Mucosa of stomach (tissue), 1 donor: ENCODE measurements at regions not wholly inside any gene's neighbourhood (a gene's known extent, or its start where the extent isn't known, plus 50 kb on each side); places are given as distances from the start of the nearest gene placed in this dataset.
"Not testable (repeated sequence)": the region's sequence is repeated elsewhere in the genome, so short reads cannot be mapped to it uniquely, and the experiment has no call there.

Experiments
- H3K27me3 ChIP-seq: one replicate; pipeline ENCODE4 v1.7.0; 2013; ENCODE audit warnings: mild to moderate bottlenecking, low read length; ENCODE audit not compliant: control insufficient read depth, insufficient read depth
- H3K36me3 ChIP-seq: one replicate; pipeline ENCODE4 v1.7.0; 2013; ENCODE audit warnings: low read length; ENCODE audit not compliant: control insufficient read depth, insufficient read depth
- H3K4me1 ChIP-seq: one replicate; pipeline ENCODE4 v1.7.0; 2013; ENCODE audit warnings: mild to moderate bottlenecking, low read length; ENCODE audit not compliant: control insufficient read depth, insufficient read depth
- H3K4me3 ChIP-seq: one replicate; pipeline ENCODE4 v1.7.0; 2013; ENCODE audit warnings: low read length
- H3K9ac ChIP-seq: one replicate; pipeline ENCODE4 v1.7.0; 2013; ENCODE audit warnings: mild to moderate bottlenecking, low read length, moderate library complexity
- H3K9me3 ChIP-seq: one replicate; pipeline ENCODE4 v1.7.0; 2013; ENCODE audit warnings: mild to moderate bottlenecking, low read length, moderate library complexity; ENCODE audit not compliant: control insufficient read depth
- donor health status: Pancreatic carcinoma.

GRCh38 chr1:117760485-117760884 is 154.6 kb downstream of the TENT5C start:
- no peaks in the 10 kb centered on the region for H3K27me3 ChIP-seq
- no peak overlapping the region for H3K9ac ChIP-seq
- no peaks in the 10 kb centered on the region for H3K9me3 ChIP-seq
- no peaks in the 10 kb centered on the region for H3K36me3 ChIP-seq
- no peak overlapping the region for H3K4me3 ChIP-seq
- H3K4me1 ChIP-seq, result peaks cover 22% of the 10 kb centered on the region

GRCh38 chr1:117767756-117768155 is 161.7 kb downstream of the GDAP2 start:
- not testable (repeated sequence) for H3K36me3 ChIP-seq, H3K4me3 ChIP-seq, H3K9ac ChIP-seq, H3K9me3 ChIP-seq, H3K4me1 ChIP-seq, H3K27me3 ChIP-seq

GRCh38 chr1:117770981-117771531 is 158.4 kb downstream of the GDAP2 start:
- Histone ChIP-seq H3K4me1 (no peaks in the 10 kb centered on the region), H3K9me3 (no peaks in the 10 kb centered on the region), H3K36me3 (no peaks in the 10 kb centered on the region), H3K4me3 (no peak overlapping the region), H3K27me3 (no peaks in the 10 kb centered on the region), H3K9ac (no peak overlapping the region)

- H3K9ac ChIP-seq, result no peak overlapping the region
- H3K4me1 ChIP-seq, result no peaks in the 10 kb centered on the region
- H3K27me3 ChIP-seq, result no peaks in the 10 kb centered on the region
- no peaks in the 10 kb centered on the region for H3K36me3 ChIP-seq
- no peaks in the 10 kb centered on the region for H3K9me3 ChIP-seq
- no peak overlapping the region for H3K4me3 ChIP-seq
Measured at GRCh38 chr1:117779364-117779763, 150.1 kb downstream of the GDAP2 start.

GRCh38 chr1:117780687-117781475 is 148.5 kb downstream of the GDAP2 start:
- no peaks in the 10 kb centered on the region for H3K4me1 ChIP-seq
- no peaks in the 10 kb centered on the region for H3K36me3 ChIP-seq
- no peak overlapping the region for H3K4me3 ChIP-seq
- H3K9me3 ChIP-seq, result no peaks in the 10 kb centered on the region
- no peaks in the 10 kb centered on the region for H3K27me3 ChIP-seq
- H3K9ac ChIP-seq, result no peak overlapping the region

GRCh38 chr1:117782056-117782455 is 147.4 kb downstream of the GDAP2 start:
- Histone ChIP-seq H3K9ac (no peak overlapping the region), H3K36me3 (no peaks in the 10 kb centered on the region), H3K4me1 (no peaks in the 10 kb centered on the region)

GRCh38 chr1:117783606-117784396 is 145.6 kb downstream of the GDAP2 start:
- no peaks in the 10 kb centered on the region for H3K36me3 ChIP-seq
- no peaks in the 10 kb centered on the region for H3K27me3 ChIP-seq
- no peak overlapping the region for H3K4me3 ChIP-seq
- H3K9me3 ChIP-seq, result no peaks in the 10 kb centered on the region
- no peaks in the 10 kb centered on the region for H3K4me1 ChIP-seq
- H3K9ac ChIP-seq, result no peak overlapping the region

More at GRCh38 chr1:117782056-117782455, 147.4 kb downstream of the GDAP2 start:
- H3K27me3 ChIP-seq, result no peaks in the 10 kb centered on the region
- no peaks in the 10 kb centered on the region for H3K9me3 ChIP-seq
- H3K4me3 ChIP-seq, result no peak overlapping the region

GRCh38 chr1:117788014-117788413 is 141.4 kb downstream of the GDAP2 start:
- Histone ChIP-seq H3K9ac (no peak overlapping the region), H3K4me1 (no peaks in the 10 kb centered on the region), H3K36me3 (no peaks in the 10 kb centered on the region), H3K4me3 (no peak overlapping the region), H3K27me3 (no peaks in the 10 kb centered on the region), H3K9me3 (no peaks in the 10 kb centered on the region)

- H3K9ac ChIP-seq, result no peak overlapping the region
- no peaks in the 10 kb centered on the region for H3K9me3 ChIP-seq
- no peaks in the 10 kb centered on the region for H3K27me3 ChIP-seq
- no peaks in the 10 kb centered on the region for H3K4me1 ChIP-seq
- no peaks in the 10 kb centered on the region for H3K36me3 ChIP-seq
- no peak overlapping the region for H3K4me3 ChIP-seq
Measured at GRCh38 chr1:117793413-117793812, 136.0 kb downstream of the GDAP2 start.

- Histone ChIP-seq H3K9ac (no peak overlapping the region), H3K9me3 (no peaks in the 10 kb centered on the region), H3K4me3 (no peak overlapping the region)
Measured at GRCh38 chr1:117794073-117794472, 135.3 kb downstream of the GDAP2 start.

GRCh38 chr1:117795190-117795589 is 134.2 kb downstream of the GDAP2 start:
- Histone ChIP-seq H3K9ac (no peak overlapping the region), H3K36me3 (no peaks in the 10 kb centered on the region), H3K4me1 (no peaks in the 10 kb centered on the region), H3K27me3 (no peaks in the 10 kb centered on the region), H3K9me3 (no peaks in the 10 kb centered on the region), H3K4me3 (no peak overlapping the region)

More at GRCh38 chr1:117794073-117794472, 135.3 kb downstream of the GDAP2 start:
- Histone ChIP-seq H3K36me3 (no peaks in the 10 kb centered on the region), H3K27me3 (no peaks in the 10 kb centered on the region), H3K4me1 (no peaks in the 10 kb centered on the region)

GRCh38 chr1:117795792-117796191 is 133.6 kb downstream of the GDAP2 start:
- no peaks in the 10 kb centered on the region for H3K27me3 ChIP-seq
- H3K9ac ChIP-seq, result no peak overlapping the region
- no peaks in the 10 kb centered on the region for H3K36me3 ChIP-seq
- no peaks in the 10 kb centered on the region for H3K4me1 ChIP-seq
- H3K9me3 ChIP-seq, result no peaks in the 10 kb centered on the region
- H3K4me3 ChIP-seq, result no peak overlapping the region
